Type B pancreatic cell (in vitro differentiated cells): ENCODE measurements at regions not wholly inside any gene's neighbourhood (a gene's known extent, or its start where the extent isn't known, plus 50 kb on each side); places are given as distances from the start of the nearest gene placed in this dataset.

Experiments used
- DNase-seq: peaks from one replicate; pipeline ENCODE4 v3.0.0; 2021; ENCODE audit warnings: mixed read lengths; ENCODE audit not compliant: unreplicated experiment; ENCODE audit errors: extremely low spot score
- H3K27ac Mint-ChIP-seq: 2 replicates; pipeline ENCODE4 v1.8.0; 2021; ENCODE audit warnings: mild to moderate bottlenecking, mixed read lengths
- H3K27me3 Mint-ChIP-seq: 2 replicates; pipeline ENCODE4 v1.8.0; 2021; ENCODE audit warnings: mixed read lengths
- H3K36me3 Mint-ChIP-seq: 2 replicates; pipeline ENCODE4 v1.8.0; 2021; ENCODE audit warnings: mixed read lengths
- H3K4me1 Mint-ChIP-seq: one replicate; pipeline ENCODE4 v1.8.0; 2021; ENCODE audit warnings: mixed read lengths; ENCODE audit not compliant: unreplicated experiment
- H3K4me3 Mint-ChIP-seq: 2 replicates; pipeline ENCODE4 v1.8.0; 2021; ENCODE audit warnings: mild to moderate bottlenecking, mixed read lengths
- H3K9me3 Mint-ChIP-seq: 2 replicates; pipeline ENCODE4 v1.8.0; 2021; ENCODE audit warnings: mixed read lengths
- TF ChIP-seq, protein P1 (sequence below): fragments of 200-600 bp; sonication (generic); conservative IDR thresholded peaks from 2 replicates; pipeline ENCODE4 v1.5.0; 2021; ENCODE audit warnings: antibody characterized with exemption, mild to moderate bottlenecking

DNA sequence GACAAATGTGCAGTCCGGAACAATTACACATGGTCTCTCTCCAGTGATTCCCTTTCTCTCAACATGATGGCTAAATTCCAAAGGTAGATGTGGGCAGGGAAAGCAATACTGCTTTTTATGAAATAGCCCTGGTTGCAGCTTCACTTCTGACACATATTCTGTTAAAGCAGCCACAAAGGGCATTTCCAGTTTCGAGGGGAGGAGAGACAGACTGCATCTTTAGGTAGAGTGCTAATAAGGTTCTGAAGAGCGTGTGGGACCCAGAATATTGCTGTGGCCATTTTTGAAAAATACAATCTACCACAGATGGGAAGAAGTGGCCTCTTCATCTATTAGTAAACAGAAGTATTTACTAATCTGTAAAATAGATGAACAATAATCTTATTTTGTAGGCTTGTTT, 139.3 kb upstream of the PEX5L start:
- Mint-ChIP-seq H3K27ac (no peak overlapping the region), H3K36me3 (no peaks in the 10 kb centered on the region), H3K9me3 (no peaks in the 10 kb centered on the region), H3K4me1 (no peaks in the 10 kb centered on the region), H3K27me3 (no peaks in the 10 kb centered on the region), H3K4me3 (no peak overlapping the region)
- DNase-seq = no peak
- TF ChIP-seq, protein P1, sequence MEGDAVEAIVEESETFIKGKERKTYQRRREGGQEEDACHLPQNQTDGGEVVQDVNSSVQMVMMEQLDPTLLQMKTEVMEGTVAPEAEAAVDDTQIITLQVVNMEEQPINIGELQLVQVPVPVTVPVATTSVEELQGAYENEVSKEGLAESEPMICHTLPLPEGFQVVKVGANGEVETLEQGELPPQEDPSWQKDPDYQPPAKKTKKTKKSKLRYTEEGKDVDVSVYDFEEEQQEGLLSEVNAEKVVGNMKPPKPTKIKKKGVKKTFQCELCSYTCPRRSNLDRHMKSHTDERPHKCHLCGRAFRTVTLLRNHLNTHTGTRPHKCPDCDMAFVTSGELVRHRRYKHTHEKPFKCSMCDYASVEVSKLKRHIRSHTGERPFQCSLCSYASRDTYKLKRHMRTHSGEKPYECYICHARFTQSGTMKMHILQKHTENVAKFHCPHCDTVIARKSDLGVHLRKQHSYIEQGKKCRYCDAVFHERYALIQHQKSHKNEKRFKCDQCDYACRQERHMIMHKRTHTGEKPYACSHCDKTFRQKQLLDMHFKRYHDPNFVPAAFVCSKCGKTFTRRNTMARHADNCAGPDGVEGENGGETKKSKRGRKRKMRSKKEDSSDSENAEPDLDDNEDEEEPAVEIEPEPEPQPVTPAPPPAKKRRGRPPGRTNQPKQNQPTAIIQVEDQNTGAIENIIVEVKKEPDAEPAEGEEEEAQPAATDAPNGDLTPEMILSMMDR = no peak

DNA sequence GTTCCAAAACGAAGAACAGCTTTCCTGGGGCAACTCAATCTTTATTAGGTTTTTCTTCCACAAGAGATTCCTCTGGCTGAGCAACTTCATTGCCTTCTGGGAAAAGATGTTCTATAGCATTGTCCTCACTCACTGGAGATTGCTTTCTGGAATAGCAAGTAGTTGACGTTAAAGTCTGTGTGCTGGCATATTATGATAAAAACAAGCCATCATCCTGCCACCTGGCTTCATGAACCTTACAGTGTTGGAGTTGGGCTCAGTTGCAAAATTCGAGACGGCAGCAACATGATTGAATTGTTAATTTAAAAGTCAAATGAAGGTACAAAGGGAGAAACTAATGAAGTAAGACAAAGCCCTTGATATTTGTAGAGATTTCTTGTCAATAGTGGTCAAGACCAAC, 140.5 kb upstream of the PEX5L start:
- DNase-seq = no peak
- no peak overlapping the region for H3K27ac Mint-ChIP-seq
- no peaks in the 10 kb centered on the region for H3K27me3 Mint-ChIP-seq
- H3K9me3 Mint-ChIP-seq = no peaks in the 10 kb centered on the region
- H3K4me1 Mint-ChIP-seq = no peaks in the 10 kb centered on the region
- TF ChIP-seq, protein P1 = no peak
- H3K4me3 Mint-ChIP-seq = no peak overlapping the region
- no peaks in the 10 kb centered on the region for H3K36me3 Mint-ChIP-seq

DNA sequence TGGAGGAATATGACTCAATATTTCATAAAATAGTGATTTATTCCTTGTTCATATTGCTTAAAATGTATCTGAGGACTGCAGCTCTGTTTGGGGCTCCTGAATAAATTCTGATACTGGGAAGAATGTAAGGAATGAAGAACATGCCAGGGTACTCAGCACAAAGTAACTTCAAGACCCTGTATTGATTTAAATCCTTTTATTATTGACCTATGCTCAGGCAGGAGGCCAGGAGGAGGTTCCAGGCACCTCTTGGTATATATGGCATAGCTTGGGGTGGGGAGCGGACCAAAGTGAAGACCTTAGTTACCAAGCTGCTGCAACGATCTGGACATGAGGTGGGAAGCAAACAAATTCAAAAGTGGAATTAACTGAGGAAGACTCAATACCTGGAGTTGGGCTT, 142.8 kb upstream of the PEX5L start:
- TF ChIP-seq, protein P1 = no peak

DNA sequence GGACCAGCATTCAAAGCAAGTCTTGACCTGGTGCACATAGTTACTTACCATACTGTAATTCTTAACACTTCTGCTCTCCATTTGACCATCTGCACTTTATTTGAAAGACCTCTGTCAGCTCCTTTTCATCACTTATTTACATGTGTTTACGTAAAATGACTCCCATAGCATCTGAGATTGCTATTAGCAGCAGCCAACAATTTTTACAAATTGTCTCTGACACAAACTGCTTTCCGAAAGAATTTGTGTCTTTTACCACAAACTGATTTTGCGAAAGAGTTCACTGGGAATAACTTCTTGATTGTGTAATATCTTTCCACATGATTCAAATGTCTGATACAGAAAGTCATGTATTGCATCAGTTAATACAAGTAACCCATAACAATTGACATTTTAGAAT, 144.1 kb upstream of the PEX5L start:
- H3K27ac Mint-ChIP-seq = no peak overlapping the region
- no peaks in the 10 kb centered on the region for H3K36me3 Mint-ChIP-seq
- H3K4me3 Mint-ChIP-seq = no peak overlapping the region
- TF ChIP-seq, protein P1 = no peak
- no peak for DNase-seq
- H3K27me3 Mint-ChIP-seq = no peaks in the 10 kb centered on the region
- H3K4me1 Mint-ChIP-seq = no peaks in the 10 kb centered on the region
- no peaks in the 10 kb centered on the region for H3K9me3 Mint-ChIP-seq

More for the DNA sequence above, 142.8 kb upstream of the PEX5L start:
- Mint-ChIP-seq H3K36me3 (no peaks in the 10 kb centered on the region), H3K4me1 (no peaks in the 10 kb centered on the region), H3K27me3 (no peaks in the 10 kb centered on the region), H3K4me3 (no peak overlapping the region), H3K27ac (no peak overlapping the region), H3K9me3 (no peaks in the 10 kb centered on the region)
- no peak for DNase-seq

DNA sequence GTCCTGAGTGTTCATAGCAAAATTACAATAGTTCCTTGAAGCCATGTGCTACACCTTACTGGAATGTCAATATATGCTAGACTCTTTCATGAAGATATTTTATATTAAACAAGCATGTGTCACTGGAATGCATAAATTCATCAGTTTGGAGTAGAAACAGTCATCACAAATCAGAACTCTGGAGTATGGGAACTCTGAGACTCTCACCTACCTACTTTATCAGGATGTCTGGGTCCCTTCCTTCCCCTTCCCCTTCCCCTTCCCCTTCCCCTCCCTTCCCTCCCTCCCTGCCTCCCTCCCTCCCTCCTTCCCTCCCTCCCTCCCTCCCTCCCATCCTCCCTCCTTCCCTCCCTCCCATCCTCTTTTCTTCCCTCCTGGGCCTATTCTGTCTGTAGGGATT, 144.7 kb upstream of the PEX5L start:
- no peaks in the 10 kb centered on the region for H3K4me1 Mint-ChIP-seq
- no peak overlapping the region for H3K27ac Mint-ChIP-seq
- no peaks in the 10 kb centered on the region for H3K9me3 Mint-ChIP-seq
- TF ChIP-seq, protein P1 = no peak
- DNase-seq = no peak
- no peak overlapping the region for H3K4me3 Mint-ChIP-seq
- H3K27me3 Mint-ChIP-seq = no peaks in the 10 kb centered on the region
- no peaks in the 10 kb centered on the region for H3K36me3 Mint-ChIP-seq

DNA sequence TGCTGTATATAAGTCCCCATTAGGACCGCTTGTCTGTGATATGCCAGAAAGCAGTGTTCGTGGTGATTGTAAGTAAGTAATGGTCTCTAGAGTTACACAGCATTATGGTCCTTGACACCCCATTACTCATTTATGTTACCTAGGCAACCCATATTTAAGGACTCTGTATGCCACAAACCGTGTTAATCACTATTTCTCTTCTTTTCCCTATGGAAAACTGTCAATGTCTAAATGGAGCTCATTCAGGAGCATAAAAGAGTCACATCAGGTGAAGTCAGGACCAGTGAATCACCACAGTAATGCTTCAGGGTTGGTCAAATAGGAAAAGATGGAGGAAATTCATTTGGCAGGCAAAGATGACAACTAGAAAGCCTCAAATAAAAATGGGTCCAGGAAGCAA, 146.6 kb upstream of the PEX5L start:
- H3K9me3 Mint-ChIP-seq = no peaks in the 10 kb centered on the region
- no peak overlapping the region for H3K4me3 Mint-ChIP-seq
- TF ChIP-seq, protein P1 = no peak
- DNase-seq = no peak
- H3K4me1 Mint-ChIP-seq = no peaks in the 10 kb centered on the region
- H3K27ac Mint-ChIP-seq = no peak overlapping the region
- no peaks in the 10 kb centered on the region for H3K36me3 Mint-ChIP-seq
- no peaks in the 10 kb centered on the region for H3K27me3 Mint-ChIP-seq
